ENCODE measurements at regions not wholly inside any gene's neighbourhood (a gene's known extent, or its start where the extent isn't known, plus 50 kb on each side); places are given as distances from the start of the nearest gene placed in this dataset.
"Not testable (repeated sequence)": the region's sequence is repeated elsewhere in the genome, so short reads cannot be mapped to it uniquely, and the experiment has no call there.

GRCh38 chr1:222202831-222203230 is 345.1 kb downstream of the HHIPL2 start:
- no peak overlapping the region for H3K4me3 Mint-ChIP-seq
- H3K4me1 Mint-ChIP-seq (ENCODE audit: low read depth), result no peaks in the 10 kb centered on the region
- no peak overlapping the region for H3K27ac Mint-ChIP-seq
- intact Hi-C loops (cut with micrococcal nuclease), result no loop called here
- no peaks in the 10 kb centered on the region for H3K9me3 Mint-ChIP-seq
- H3K36me3 Mint-ChIP-seq (ENCODE audit: low read depth), result no peaks in the 10 kb centered on the region
- no peaks in the 10 kb centered on the region for H3K27me3 Mint-ChIP-seq

GRCh38 chr1:222196736-222197135 is 351.2 kb downstream of the HHIPL2 start:
- H3K4me1 Mint-ChIP-seq (ENCODE audit: low read depth), result no peaks in the 10 kb centered on the region
- no peaks in the 10 kb centered on the region for H3K36me3 Mint-ChIP-seq (ENCODE audit: low read depth)
- no peak overlapping the region for H3K4me3 Mint-ChIP-seq
- no peak overlapping the region for H3K27ac Mint-ChIP-seq
- no peaks in the 10 kb centered on the region for H3K27me3 Mint-ChIP-seq
- H3K9me3 Mint-ChIP-seq, result no peaks in the 10 kb centered on the region
- intact Hi-C loops (cut with micrococcal nuclease), result no loop called here

GRCh38 chr1:222196288-222196687 is 351.6 kb downstream of the HHIPL2 start:
- intact Hi-C loops (cut with micrococcal nuclease), result no loop called here
- H3K27me3 Mint-ChIP-seq, result no peaks in the 10 kb centered on the region
- H3K27ac Mint-ChIP-seq, result no peak overlapping the region
- no peaks in the 10 kb centered on the region for H3K36me3 Mint-ChIP-seq (ENCODE audit: low read depth)
- H3K9me3 Mint-ChIP-seq, result no peaks in the 10 kb centered on the region
- no peak overlapping the region for H3K4me3 Mint-ChIP-seq
- no peaks in the 10 kb centered on the region for H3K4me1 Mint-ChIP-seq (ENCODE audit: low read depth)

- Mint-ChIP-seq H3K4me3 (no peak overlapping the region), H3K36me3 (ENCODE audit: low read depth) (no peaks in the 10 kb centered on the region), H3K9me3 (no peaks in the 10 kb centered on the region), H3K4me1 (ENCODE audit: low read depth) (no peaks in the 10 kb centered on the region), H3K27me3 (no peaks in the 10 kb centered on the region), H3K27ac (no peak overlapping the region)
- intact Hi-C loops (cut with micrococcal nuclease), result no loop called here
These were observed 352.0 kb downstream of the HHIPL2 start for GRCh38 chr1:222195857-222196256.

GRCh38 chr1:222189218-222189617 is 358.7 kb downstream of the HHIPL2 start:
- intact Hi-C loops (cut with micrococcal nuclease), result no loop called here
- no peak overlapping the region for H3K27ac Mint-ChIP-seq
- H3K4me3 Mint-ChIP-seq, result no peak overlapping the region
- no peaks in the 10 kb centered on the region for H3K36me3 Mint-ChIP-seq (ENCODE audit: low read depth)
- no peaks in the 10 kb centered on the region for H3K9me3 Mint-ChIP-seq
- H3K4me1 Mint-ChIP-seq (ENCODE audit: low read depth), result no peaks in the 10 kb centered on the region
- no peaks in the 10 kb centered on the region for H3K27me3 Mint-ChIP-seq

- intact Hi-C loops (cut with micrococcal nuclease), result no loop called here
- H3K27me3 Mint-ChIP-seq, result no peaks in the 10 kb centered on the region
- H3K9me3 Mint-ChIP-seq, result peaks cover 10% of the 10 kb centered on the region
- H3K4me3 Mint-ChIP-seq, result no peak overlapping the region
- H3K4me1 Mint-ChIP-seq (ENCODE audit: low read depth), result no peaks in the 10 kb centered on the region
- no peaks in the 10 kb centered on the region for H3K36me3 Mint-ChIP-seq (ENCODE audit: low read depth)
- H3K27ac Mint-ChIP-seq, result no peak overlapping the region
These were observed 360.2 kb downstream of the HHIPL2 start for GRCh38 chr1:222187566-222188332.

- H3K36me3 Mint-ChIP-seq (ENCODE audit: low read depth), result no peaks in the 10 kb centered on the region
- H3K9me3 Mint-ChIP-seq, result peaks cover 19% of the 10 kb centered on the region
- intact Hi-C loops (cut with micrococcal nuclease), result no loop called here
- no peaks in the 10 kb centered on the region for H3K4me1 Mint-ChIP-seq (ENCODE audit: low read depth)
- no peaks in the 10 kb centered on the region for H3K27me3 Mint-ChIP-seq
- no peak overlapping the region for H3K4me3 Mint-ChIP-seq
- H3K27ac Mint-ChIP-seq, result no peak overlapping the region
These were observed 365.3 kb downstream of the HHIPL2 start for GRCh38 chr1:222182641-222183040.

- Mint-ChIP-seq H3K27me3 (no peaks in the 10 kb centered on the region), H3K4me1 (ENCODE audit: low read depth) (no peaks in the 10 kb centered on the region), H3K9me3 (peaks cover 19% of the 10 kb centered on the region), H3K27ac (no peak overlapping the region), H3K4me3 (no peak overlapping the region), H3K36me3 (ENCODE audit: low read depth) (no peaks in the 10 kb centered on the region)
- intact Hi-C loops (cut with micrococcal nuclease), result no loop called here
These were observed 366.7 kb downstream of the HHIPL2 start for GRCh38 chr1:222181191-222181590.

GRCh38 chr1:222177496-222177895 is 370.4 kb downstream of the HHIPL2 start:
- not testable (repeated sequence) for H3K9me3 Mint-ChIP-seq; H3K36me3 Mint-ChIP-seq (ENCODE audit: low read depth)

GRCh38 chr1:222171005-222171404 is 376.9 kb downstream of the HHIPL2 start:
- intact Hi-C loops (cut with micrococcal nuclease), result no loop called here
- Mint-ChIP-seq H3K4me1 (ENCODE audit: low read depth) (no peaks in the 10 kb centered on the region), H3K27me3 (no peaks in the 10 kb centered on the region), H3K36me3 (ENCODE audit: low read depth) (no peaks in the 10 kb centered on the region), H3K9me3 (no peaks in the 10 kb centered on the region), H3K4me3 (no peak overlapping the region), H3K27ac (no peak overlapping the region)

More at GRCh38 chr1:222177496-222177895, 370.4 kb downstream of the HHIPL2 start:
- H3K27me3 Mint-ChIP-seq; H3K4me1 Mint-ChIP-seq (ENCODE audit: low read depth); H3K4me3 Mint-ChIP-seq; intact Hi-C loops (cut with micrococcal nuclease); H3K27ac Mint-ChIP-seq: not testable (repeated sequence)

GRCh38 chr1:222168621-222169020 is 379.3 kb downstream of the HHIPL2 start:
- H3K4me3 Mint-ChIP-seq, result no peak overlapping the region
- H3K27ac Mint-ChIP-seq, result no peak overlapping the region
- H3K36me3 Mint-ChIP-seq (ENCODE audit: low read depth), result no peaks in the 10 kb centered on the region
- no peaks in the 10 kb centered on the region for H3K9me3 Mint-ChIP-seq
- no peaks in the 10 kb centered on the region for H3K4me1 Mint-ChIP-seq (ENCODE audit: low read depth)
- no peaks in the 10 kb centered on the region for H3K27me3 Mint-ChIP-seq
- intact Hi-C loops (cut with micrococcal nuclease), result loop anchor here (10.0 kb wide), 1 partner anchor 684 kb away; no protein-coding TSS in a partner anchor

GRCh38 chr1:222167896-222168295 is 380.0 kb downstream of the HHIPL2 start:
- H3K4me1 Mint-ChIP-seq (ENCODE audit: low read depth), result no peaks in the 10 kb centered on the region
- H3K27ac Mint-ChIP-seq, result no peak overlapping the region
- H3K9me3 Mint-ChIP-seq, result no peaks in the 10 kb centered on the region
- H3K27me3 Mint-ChIP-seq, result no peaks in the 10 kb centered on the region
- no peak overlapping the region for H3K4me3 Mint-ChIP-seq
- H3K36me3 Mint-ChIP-seq (ENCODE audit: low read depth), result no peaks in the 10 kb centered on the region
- intact Hi-C loops (cut with micrococcal nuclease), result loop anchor here (10.0 kb wide), 1 partner anchor 683 kb away; no protein-coding TSS in a partner anchor

- intact Hi-C loops (cut with micrococcal nuclease), result loop anchor here (10.0 kb wide), 1 partner anchor 682 kb away; no protein-coding TSS in a partner anchor
These were observed 380.8 kb downstream of the HHIPL2 start for GRCh38 chr1:222167111-222167510.

GRCh38 chr1:222165629-222166028 is 382.3 kb downstream of the HHIPL2 start:
- intact Hi-C loops (cut with micrococcal nuclease), result loop anchor here (10.0 kb wide), 1 partner anchor 681 kb away; no protein-coding TSS in a partner anchor
- H3K27ac Mint-ChIP-seq, result no peak overlapping the region
- no peak overlapping the region for H3K4me3 Mint-ChIP-seq
- no peaks in the 10 kb centered on the region for H3K36me3 Mint-ChIP-seq (ENCODE audit: low read depth)
- H3K4me1 Mint-ChIP-seq (ENCODE audit: low read depth), result no peaks in the 10 kb centered on the region
- no peaks in the 10 kb centered on the region for H3K27me3 Mint-ChIP-seq
- no peaks in the 10 kb centered on the region for H3K9me3 Mint-ChIP-seq

More at GRCh38 chr1:222167111-222167510, 380.8 kb downstream of the HHIPL2 start:
- H3K4me3 Mint-ChIP-seq, result no peak overlapping the region
- no peaks in the 10 kb centered on the region for H3K4me1 Mint-ChIP-seq (ENCODE audit: low read depth)
- no peaks in the 10 kb centered on the region for H3K36me3 Mint-ChIP-seq (ENCODE audit: low read depth)
- no peak overlapping the region for H3K27ac Mint-ChIP-seq
- no peaks in the 10 kb centered on the region for H3K9me3 Mint-ChIP-seq
- H3K27me3 Mint-ChIP-seq, result no peaks in the 10 kb centered on the region

- Mint-ChIP-seq H3K4me3 (no peak overlapping the region), H3K4me1 (ENCODE audit: low read depth) (no peaks in the 10 kb centered on the region), H3K36me3 (ENCODE audit: low read depth) (no peaks in the 10 kb centered on the region), H3K9me3 (no peaks in the 10 kb centered on the region), H3K27ac (no peak overlapping the region), H3K27me3 (no peaks in the 10 kb centered on the region)
- intact Hi-C loops (cut with micrococcal nuclease), result loop anchor here (10.0 kb wide), 1 partner anchor 679 kb away; no protein-coding TSS in a partner anchor
These were observed 384.0 kb downstream of the HHIPL2 start for GRCh38 chr1:222163895-222164294.

All from dendritic cell treated with granulocyte-macrophage colony-stimulating factor and Interleukin-4, amounts not matched to agents 40 ng/mL and 50 ng/mL, for 4 days (primary cell).